GM21825 (cell line): ENCODE measurements at regions not wholly inside any gene's neighbourhood (a gene's known extent, or its start where the extent isn't known, plus 50 kb on each side); places are given as distances from the start of the nearest gene placed in this dataset.

Experiments used
- ATAC-seq: cut with Tn5 transposase; IDR thresholded peaks from one replicate; pipeline ENCODE4 v1.9.1; 2021; ENCODE audit warnings: mild to moderate bottlenecking, moderate library complexity; ENCODE audit not compliant: unreplicated experiment

DNA sequence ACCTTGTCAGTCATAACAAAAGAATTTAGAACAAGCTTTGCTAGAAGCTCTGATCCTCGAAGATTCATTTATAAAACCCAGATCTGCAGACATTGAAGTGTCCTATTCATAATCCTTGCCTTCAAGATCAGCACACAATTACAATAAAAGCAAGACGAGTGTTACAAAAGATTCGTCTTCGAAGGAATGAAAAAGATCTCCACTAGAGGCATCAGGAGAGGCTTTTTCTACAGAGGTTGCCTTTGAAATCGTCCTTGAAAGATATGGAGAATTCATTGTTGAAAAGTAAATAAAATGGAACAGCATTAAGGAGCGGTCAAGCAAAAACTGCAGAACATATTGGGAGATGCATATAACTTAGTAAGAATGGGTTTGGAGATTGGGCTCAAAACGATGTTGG is 146.4 kb downstream of the BMP4 start:
- no peak for ATAC-seq

DNA sequence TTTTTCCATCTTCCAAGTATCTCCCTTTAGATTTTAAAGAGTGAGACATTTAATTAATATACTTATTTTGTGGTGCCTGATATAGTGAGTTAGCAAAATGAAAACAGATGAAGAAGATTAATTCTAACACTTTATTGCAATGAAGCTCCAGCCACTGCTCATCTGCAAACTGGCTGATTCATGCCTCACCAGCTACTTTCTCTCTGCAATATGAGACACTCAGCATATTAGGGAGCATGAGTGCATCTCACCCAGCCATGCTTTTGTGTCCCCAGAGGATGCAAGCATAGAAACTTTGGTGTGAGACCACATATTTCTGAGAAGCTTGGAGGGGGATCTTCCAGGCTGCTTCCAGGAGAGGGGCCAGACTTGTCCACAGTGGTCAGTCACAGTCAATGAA is 148.6 kb downstream of the BMP4 start:
- ATAC-seq: no peak

DNA sequence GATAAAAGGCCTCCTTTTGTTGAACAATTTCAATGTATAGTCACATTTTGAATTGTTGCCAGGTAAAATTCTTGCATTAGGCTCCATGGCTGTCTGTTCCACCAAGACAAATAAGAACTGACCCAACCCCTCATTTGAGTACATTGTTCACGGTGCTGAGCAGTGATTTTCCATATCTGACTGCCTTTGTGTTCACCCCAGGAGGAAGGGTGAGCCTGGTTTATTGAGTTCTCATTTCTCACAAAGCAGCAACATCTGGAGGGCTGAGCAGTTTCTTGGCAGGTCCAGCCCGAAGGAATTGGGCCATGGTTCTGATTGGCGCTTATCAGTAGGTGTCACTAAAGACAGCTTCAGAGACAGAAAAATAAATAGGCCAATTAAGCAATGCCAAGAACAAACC is 149.1 kb downstream of the BMP4 start:
- ATAC-seq: no peak

DNA sequence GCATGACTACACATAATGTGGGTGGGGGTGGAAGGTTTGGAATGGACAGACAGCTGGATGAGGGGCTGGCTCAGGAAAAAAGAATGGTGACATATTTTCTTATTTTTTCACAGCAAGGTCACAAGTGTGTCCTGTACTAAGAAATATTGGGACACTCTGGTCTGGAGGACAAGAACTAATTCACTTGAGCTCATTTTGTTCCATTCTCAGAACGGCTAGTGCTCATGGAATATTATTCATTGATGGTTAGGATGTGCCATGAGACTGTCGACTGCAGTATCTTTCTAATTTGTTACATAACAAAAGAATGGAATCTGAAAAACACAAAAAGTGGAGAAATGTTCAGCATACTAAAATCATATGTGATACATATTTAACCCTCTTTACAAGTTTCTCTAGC is 149.5 kb downstream of the BMP4 start:
- no peak for ATAC-seq

DNA sequence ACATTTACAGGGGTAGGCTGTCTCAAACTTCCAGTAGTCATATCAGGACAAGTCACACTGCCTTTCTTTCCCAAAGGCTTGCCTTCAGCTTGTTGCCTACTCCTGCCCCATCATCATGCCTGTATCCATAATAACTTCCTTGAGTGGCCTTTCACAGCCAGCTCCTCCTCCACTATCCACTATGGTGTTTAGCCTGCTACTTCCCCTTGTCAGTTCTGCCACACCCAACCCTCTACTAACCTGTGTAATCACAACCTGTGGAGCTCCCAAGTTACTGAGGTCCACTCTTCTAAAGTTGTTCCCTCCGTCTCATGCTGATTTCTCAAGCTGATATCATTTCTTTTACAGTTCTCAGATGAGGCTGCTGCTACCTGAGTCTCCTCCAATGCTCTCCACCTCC is 159.9 kb downstream of the BMP4 start:
- ATAC-seq: no peak

DNA sequence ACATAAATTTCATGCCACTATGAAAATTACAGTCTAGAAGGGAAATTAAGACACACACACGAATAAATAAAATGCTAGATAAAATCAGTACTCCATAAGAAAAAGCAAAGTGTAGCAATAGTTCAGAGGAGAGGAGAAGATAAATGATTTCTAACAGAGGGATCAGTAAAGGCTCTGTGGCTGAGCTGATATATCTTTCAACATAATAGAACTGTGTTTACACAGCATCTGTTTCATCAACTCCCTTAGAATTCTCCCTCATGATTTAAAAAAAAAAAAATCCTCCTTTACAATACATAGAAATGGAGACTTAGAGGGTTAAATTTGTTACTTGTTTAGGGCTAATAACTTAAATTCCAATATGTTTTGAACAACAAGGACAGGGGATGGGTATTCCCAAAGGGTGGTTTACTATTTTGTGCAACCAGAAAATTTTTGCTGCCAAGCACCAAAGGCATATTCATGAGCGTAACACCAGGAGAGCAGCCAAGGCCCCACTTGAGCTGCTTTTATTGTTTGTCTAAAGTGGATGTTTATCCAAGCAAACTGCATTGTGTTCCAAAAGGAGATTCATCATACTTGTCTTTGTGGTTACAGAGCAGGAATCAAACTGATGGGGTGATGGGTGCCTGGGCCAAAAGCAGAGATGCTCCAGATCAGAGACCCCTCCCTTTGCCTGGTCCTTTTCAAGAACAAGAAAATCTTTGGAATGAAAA is 162.7 kb downstream of the BMP4 start:
- no peak for ATAC-seq

DNA sequence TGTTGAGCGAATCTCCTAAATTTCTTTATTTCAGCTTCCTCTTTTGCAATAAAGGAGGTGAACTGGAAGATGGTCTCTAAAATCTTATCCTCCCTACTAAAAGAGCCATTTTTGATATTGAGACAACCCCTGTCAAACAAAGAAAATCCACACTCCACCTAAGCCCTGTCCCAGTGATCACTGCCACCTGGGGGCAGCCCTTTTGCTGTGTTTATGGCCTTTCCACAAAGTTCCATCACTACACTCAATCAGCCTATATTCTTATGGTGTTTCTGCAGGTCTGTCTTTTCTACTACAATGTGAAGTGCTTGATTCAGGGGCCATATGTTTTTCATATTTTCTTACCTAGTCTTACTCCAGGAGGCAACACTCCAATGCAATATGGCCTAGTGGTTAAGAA is 163.7 kb downstream of the BMP4 start:
- no peak for ATAC-seq

DNA sequence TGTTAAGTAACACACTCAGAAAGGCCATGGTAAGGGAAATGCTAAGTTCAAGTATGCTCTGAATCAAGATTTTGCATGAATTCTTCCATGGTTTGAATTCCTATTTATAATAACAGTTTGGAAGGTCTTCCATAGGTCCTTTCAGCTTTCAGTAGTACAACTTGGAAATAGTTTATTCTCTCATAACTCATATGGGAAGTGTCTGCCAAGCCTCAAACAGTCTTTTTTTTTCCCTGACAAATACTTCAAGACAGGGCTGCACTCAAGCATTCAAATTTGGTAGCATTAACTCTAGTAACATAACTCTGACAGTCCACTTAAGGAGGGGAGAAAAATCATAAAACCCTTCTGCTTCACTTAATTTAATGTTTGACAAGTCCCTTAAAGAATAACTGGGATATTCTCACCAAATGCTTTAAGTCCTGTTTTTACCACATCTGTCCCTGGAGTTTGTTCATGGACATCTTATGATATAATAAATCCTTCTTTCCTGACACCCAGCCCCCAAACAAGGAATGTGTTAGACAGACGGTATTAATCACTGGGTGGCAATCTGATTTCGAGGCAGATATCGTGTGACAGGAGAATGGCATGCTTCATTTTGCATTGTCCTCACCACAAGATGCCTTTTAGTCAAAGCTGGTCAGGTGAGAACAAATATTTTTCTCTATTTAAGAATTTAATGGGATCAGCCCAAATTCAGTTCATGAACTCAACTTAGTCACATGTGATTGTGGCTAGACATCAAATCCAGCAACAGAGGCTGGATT is 165.7 kb downstream of the BMP4 start:
- ATAC-seq: no peak

DNA sequence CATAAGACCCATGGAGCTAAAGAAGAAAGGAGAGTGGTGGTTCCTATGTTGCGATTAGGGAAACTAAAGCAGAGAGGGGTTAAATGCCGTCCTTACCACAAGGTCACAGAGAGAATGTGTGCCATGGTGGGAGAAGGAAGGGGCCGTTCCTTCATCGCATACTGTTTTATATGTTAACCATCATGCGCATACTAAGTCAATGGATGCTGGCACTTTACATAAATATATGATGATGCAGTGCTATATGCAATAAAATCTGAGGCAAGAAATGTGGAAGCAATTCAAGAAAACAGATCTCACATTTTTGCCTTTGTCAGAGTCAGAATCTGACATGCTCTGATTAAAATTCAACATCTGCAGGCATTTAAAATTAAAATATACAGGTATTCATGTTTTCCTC is 168.1 kb downstream of the BMP4 start:
- ATAC-seq: no peak

DNA sequence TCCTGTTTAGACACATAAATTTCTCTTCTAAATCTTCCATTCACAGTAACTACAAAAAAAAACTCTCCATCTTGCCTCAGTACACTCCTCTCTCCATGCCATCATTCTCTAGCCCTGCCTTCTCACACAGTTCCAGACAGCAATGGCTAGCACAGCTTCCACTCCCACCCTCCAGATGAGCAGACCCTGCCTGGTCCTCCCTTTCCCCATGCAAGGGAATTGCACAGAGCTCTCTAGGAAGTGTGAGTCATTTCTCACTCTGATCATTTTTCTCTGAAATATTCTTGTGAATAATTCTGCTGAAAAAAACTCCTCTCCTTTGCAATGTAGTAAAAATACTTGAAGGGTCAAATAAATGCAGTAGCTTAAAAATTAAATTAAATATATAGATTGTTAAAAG is 170.6 kb downstream of the BMP4 start:
- ATAC-seq: no peak

DNA sequence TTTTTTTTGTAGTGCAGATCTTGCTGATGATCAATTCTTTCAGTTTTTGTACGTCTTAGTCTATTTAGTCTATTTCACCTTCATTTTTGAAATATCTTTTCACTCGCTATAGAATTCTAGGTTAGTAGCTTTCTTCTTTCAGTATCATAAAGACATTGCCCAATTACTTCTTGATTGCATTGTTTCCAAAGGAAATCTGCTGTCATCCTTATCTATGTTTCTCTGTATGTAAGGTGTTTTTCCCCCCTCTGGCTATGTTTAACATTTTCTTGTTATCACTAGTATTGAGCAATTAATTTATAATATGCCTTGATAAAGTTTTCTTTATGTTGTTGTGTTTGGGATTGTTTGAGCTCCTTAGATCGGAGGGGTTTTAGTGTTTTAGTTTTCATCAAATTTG is 171.9 kb downstream of the BMP4 start:
- ATAC-seq: no peak

DNA sequence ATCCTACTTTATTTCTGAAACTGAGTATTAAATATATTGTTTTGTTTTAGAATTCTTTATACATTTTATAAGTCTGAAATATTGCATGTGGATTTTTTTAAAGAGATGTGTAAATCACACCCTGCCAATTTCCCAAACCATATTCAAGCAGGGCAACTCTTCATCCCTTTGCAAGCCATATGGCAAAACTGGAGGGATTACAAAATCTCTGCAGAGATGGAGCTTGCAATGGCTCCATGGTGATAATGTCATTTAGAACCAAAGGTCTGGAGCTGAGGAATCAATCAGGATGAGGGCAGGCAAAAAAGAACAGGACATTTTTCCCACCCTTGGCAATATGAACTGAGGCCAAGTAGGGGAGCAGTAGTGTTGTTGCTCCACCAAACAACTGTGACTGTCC is 173.4 kb downstream of the BMP4 start:
- no peak for ATAC-seq

DNA sequence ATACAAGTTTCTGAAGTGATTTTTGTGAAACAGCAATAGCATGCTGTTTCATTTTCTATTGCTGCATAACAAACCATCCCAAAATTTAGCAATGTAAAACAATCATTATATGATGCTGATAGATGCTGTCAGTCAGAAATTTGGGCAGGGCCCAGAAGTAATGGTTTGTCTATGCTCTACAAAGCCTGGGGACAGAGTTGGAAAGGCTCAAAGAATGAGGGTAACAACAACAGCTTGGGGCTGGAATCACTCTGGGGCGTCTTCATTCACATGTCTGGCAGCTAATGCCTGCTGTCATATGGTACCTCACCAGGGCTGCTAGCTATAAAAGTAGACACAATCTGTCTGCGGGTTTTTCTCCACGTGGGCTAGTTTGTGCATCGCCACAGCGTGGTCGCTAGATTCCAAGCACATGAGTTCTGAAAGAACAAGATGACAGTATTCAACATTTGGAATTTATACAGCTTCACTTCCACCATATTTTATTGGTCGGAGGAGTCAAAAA is 176.5 kb downstream of the BMP4 start:
- no peak for ATAC-seq

DNA sequence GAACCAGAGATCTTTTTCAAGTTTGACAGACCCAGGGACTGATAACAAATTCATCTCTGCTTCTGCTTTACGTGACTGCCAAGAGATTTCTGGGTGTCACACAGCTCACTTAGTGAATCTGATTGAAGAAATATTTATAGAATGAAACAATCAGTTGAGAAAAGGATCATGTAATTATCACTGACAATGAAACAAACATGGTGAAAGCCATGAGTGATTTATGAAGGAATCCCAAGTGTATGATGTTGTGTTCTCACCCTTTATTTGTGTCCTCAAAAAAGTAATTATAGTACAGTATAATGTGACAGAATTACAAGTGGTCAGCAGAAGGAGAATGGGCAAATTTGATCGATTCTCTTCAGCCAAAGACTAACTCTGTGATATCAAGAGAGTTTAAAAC is 177.3 kb downstream of the BMP4 start:
- no peak for ATAC-seq

DNA sequence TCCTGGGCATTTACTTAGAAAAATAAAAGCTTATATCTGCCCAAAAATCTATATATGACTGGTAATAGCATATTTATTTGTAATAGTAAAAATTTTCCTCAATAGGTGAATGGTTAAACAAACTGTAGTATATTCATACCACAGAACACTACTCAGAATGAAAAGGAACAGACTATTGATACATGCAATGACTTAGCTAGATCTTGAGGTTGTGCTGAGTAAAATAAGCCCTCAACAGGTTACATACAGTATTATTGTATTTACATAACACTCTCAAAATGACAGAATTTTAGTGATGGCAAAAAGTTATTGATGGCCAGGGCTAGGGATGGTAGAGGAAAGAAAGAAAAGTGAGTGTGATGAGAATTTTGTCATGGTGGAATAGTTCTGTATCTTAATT is 178.4 kb downstream of the BMP4 start:
- ATAC-seq: no peak

DNA sequence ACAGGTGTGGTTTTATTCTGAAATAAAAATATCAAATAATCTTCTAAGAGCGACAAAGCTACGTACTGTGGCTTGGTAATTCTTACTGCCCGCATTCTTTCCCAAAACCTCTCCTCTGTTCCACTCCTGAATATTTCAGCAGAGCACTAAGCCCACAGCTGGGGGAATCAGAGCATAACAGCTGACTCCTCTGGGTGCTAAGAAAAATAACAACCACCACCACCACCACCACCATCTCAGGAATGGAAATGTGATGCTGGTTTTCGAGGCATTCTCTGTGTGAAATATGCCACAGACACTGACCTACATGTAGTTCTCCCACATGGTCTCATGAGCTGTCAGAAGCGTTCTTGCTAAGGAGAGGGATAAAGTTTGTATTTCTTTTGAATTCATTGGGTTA is 183.7 kb downstream of the BMP4 start:
- no peak for ATAC-seq

DNA sequence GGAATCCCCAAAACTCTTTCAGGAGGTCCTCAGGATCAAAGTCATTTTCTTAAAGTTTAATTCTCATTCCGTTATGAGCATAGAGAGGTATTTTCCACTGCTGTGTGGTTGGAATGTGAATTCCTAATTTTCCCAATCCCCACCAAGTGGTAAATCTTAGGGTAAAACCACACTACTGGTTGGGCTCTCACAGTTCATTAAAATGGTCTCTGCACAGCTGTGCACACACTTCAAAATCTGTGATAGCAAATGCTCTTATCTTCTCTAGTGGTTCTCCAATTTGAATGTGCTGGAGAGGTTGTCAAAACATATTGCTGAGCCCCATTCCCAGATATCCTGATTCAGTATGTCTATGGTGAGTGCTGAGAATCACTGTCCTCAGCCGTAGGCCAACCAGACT is 189.1 kb downstream of the BMP4 start:
- ATAC-seq: no peak

DNA sequence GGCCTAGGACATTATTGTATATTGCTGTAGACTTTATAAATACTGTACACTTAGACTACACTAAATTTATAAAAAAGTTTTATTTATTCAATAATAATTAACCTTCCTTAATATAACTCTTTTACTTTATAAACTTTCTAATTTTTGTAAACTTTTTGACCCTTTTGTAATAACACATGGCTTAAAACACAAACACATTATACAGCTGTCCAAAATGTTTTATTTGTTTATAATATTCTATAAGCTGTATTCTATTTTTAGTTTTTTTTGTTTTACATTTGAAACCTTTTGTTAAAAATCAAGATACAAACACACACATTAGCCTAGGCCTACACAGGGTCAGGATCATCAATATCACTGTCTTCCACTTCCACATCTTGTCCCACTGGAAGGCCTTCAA is 190.0 kb downstream of the BMP4 start:
- ATAC-seq: no peak

DNA sequence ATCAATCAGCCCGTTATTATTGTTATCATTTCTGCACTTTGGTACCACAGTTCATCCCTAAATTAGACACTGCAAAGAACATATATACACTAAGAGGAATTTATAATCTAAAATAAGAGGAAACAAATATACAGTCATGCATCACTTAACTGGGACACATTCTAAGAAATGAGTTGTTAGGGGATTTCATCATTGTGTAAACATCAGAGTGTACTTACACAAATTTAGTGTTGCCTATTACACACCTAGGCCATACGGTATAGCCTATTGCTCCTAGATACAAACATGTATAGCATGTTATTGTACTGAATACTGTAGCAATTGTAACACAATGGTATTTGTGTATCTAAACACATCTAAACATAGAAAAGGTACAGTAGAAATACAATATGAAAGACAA is 190.5 kb downstream of the BMP4 start:
- no peak for ATAC-seq

DNA sequence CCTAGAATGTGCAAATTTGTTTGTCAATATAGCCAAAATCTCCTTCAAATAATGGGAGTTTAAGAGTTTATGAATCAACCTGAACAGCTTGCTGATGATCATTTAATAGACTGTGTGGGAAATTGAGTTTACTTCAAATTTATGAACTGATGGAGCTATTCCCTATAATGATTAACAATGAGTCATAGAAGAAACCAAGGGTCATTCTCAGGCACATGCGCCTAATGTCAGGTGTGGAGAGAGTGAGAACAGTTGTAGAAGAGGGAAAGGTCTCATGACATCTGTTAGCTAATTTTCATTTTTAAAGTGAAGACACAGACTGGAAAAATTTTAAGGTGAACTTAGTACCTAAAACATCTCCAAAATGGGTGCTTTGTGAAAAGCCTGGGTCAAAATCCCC is 191.8 kb downstream of the BMP4 start:
- ATAC-seq: no peak

DNA sequence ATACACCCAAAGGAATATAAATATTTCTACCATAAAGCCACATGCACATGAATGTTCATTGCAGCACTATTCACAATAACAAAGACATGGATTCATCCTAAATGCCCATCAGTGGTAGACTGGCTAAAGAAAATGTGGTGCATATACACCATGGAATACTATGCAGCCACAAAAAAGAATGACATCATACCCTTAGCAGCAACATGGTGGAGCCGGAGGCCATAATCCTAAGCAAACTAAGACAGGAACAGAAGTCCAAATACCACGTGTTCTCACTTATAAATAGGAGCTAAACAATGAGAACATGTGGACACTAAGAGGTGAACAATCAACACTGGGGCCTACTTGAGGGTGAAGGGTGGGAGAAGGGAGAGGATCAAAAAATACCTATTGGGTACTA is 198.5 kb downstream of the BMP4 start:
- ATAC-seq: no peak

DNA sequence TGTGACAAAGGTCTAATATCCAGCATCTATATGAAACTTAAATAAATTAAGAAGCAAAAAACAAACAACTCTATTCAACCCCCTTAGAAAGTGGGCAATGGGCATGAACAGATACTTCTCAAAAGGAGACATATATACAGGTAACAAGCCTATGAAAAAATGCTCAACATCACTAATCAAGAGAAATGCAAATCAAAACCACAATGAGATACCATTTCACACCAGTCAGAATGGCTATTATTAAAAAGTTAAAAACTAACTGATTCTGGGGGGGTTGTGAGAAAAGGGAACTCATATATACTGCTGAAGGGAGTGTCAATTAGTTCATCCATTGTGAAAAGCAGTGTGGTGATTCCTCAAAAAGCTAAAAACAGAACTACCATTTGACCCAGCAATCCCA is 198.9 kb downstream of the BMP4 start:
- no peak for ATAC-seq

DNA sequence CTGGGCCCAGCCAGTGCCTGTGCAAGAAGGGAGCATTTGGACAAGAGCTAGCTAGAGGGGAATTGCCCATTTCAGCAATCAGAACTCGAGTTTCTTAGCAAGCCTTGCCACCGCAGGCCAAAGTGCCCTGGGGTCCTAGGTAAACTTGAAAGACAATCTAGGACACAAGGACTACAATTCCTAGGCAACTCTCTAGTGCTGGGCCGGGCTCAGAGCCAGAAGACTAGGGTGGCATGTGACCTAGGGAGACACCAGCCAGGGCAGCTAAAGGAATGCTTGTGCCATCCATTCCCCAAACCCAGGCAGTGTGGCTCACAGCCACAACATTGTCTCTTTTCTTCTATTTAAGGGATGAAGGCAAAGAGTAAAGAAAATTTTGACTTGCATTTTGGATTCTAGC is 205.0 kb downstream of the BMP4 start:
- ATAC-seq: no peak
